IMR-90 (cell line): ENCODE measurements at regions not wholly inside any gene's neighbourhood (a gene's known extent, or its start where the extent isn't known, plus 50 kb on each side); places are given as distances from the start of the nearest gene placed in this dataset.

ENCODE experiments used
- ATAC-seq: fragments of 200-7000 bp; cut with Tn5 transposase; 2 replicates; pipeline ENCODE4 v1.9.1; 2020; ENCODE audit warnings: low read depth, mild to moderate bottlenecking, moderate library complexity
- BruUV-seq: library from RNA; stranded (reverse); fragments of 400-500 nt; replicated peaks from 2 replicates; lab custom pipeline; 2021; lab: Mats Ljungman, UMichigan
- CTCF ChIA-PET: fragments of 300-600 bp; formaldehyde crosslinking; extraction: SDS; loops from one replicate; lab custom pipeline; 2021; ENCODE audit warnings: antibody characterized with exemption; lab: Yijun Ruan, JAX
- POLR2A ChIA-PET: fragments of 300-600 bp; sonication (Branson Sonifier 250); formaldehyde crosslinking; loops from one replicate; lab custom pipeline; 2022; ENCODE audit warnings: antibody characterized with exemption; ENCODE audit not compliant: unreplicated experiment; lab: Charles Lee
- DNase-seq: peaks from one replicate; pipeline ENCODE4 v3.0.0; 2013
- H2AFZ ChIP-seq: replicated peaks from 2 replicates; pipeline ENCODE3; 2013; ENCODE audit warnings: low read length, mild to moderate bottlenecking; ENCODE audit not compliant: poor library complexity
- H2AK5ac ChIP-seq: 2 replicates; pipeline ENCODE4 v1.6.1; 2013; ENCODE audit warnings: low read depth, low read length, inconsistent platforms
- H2AK9ac ChIP-seq: replicated peaks from 2 replicates; pipeline ENCODE3; 2013; ENCODE audit warnings: mild to moderate bottlenecking, low read depth, low read length, moderate library complexity; ENCODE audit not compliant: poor library complexity
- H2BK120ac ChIP-seq: 2 replicates; pipeline ENCODE4 v1.6.1; 2013; ENCODE audit warnings: low read depth, low read length, inconsistent platforms
- H2BK15ac ChIP-seq: 3 replicates; pipeline ENCODE4 v1.6.1; 2013; ENCODE audit warnings: low read depth, low read length, inconsistent platforms
- H2BK20ac ChIP-seq: 2 replicates; pipeline ENCODE4 v1.6.1; 2013; ENCODE audit warnings: low read depth, mild to moderate bottlenecking, inconsistent platforms, low read length, moderate library complexity
- H2BK5ac ChIP-seq: 2 replicates; pipeline ENCODE4 v1.6.1; 2013; ENCODE audit warnings: mild to moderate bottlenecking, low read depth, low read length, inconsistent platforms; ENCODE audit not compliant: poor library complexity, severe bottlenecking
- H3K14ac ChIP-seq: replicated peaks from 2 replicates; pipeline ENCODE4 v1.6.1; 2013; ENCODE audit warnings: low read depth, low read length, inconsistent platforms
- H3K18ac ChIP-seq: 2 replicates; pipeline ENCODE4 v1.6.1; 2013; ENCODE audit warnings: low read depth, low read length, control low read depth
- H3K23ac ChIP-seq: 2 replicates; pipeline ENCODE4 v1.6.1; 2013; ENCODE audit warnings: low read depth, low read length, inconsistent platforms
- H3K27ac ChIP-seq: 2 replicates; pipeline ENCODE4 v1.5.1; 2013; ENCODE audit warnings: mild to moderate bottlenecking, control low read depth, low read length; ENCODE audit not compliant: insufficient read depth
- H3K27me3 ChIP-seq: 2 replicates; pipeline ENCODE4 v1.6.1; 2013; ENCODE audit warnings: low read length; ENCODE audit not compliant: control insufficient read depth, insufficient read depth
- H3K36me3 ChIP-seq: 2 replicates; pipeline ENCODE4 v1.6.1; 2013; ENCODE audit warnings: low read length, mixed read lengths; ENCODE audit not compliant: control insufficient read depth, insufficient read depth
- H3K4ac ChIP-seq: 2 replicates; pipeline ENCODE4 v1.6.1; 2013; ENCODE audit warnings: low read depth, low read length, inconsistent platforms
- H3K4me1 ChIP-seq: 2 replicates; pipeline ENCODE4 v1.6.1; 2013; ENCODE audit warnings: low read length, mixed read lengths; ENCODE audit not compliant: control insufficient read depth, insufficient read depth
- H3K4me2 ChIP-seq: 2 replicates; pipeline ENCODE4 v1.6.1; 2013; ENCODE audit warnings: low read depth, mild to moderate bottlenecking, control low read depth, low read length, moderate library complexity
- H3K4me3 ChIP-seq: 2 replicates; pipeline ENCODE4 v1.5.1; 2013; ENCODE audit warnings: low read depth, mild to moderate bottlenecking, control low read depth, low read length, moderate library complexity; ENCODE audit not compliant: insufficient read depth
- H3K56ac ChIP-seq: 2 replicates; pipeline ENCODE4 v1.6.1; 2013; ENCODE audit warnings: low read length, inconsistent platforms; ENCODE audit not compliant: insufficient read depth; ENCODE audit errors: extremely low read depth
- H3K79me1 ChIP-seq, 2 experiments: 2 replicates each; pipeline ENCODE4 v1.6.1; 2013; ENCODE audit warnings: low read length in 2 of 2, inconsistent platforms in 1 of 2, low read depth in 1 of 2
- H3K9ac ChIP-seq: 2 replicates; pipeline ENCODE4 v1.6.1; 2013; ENCODE audit warnings: low read depth, low read length, control low read depth
- H3K9me1 ChIP-seq: 2 replicates; pipeline ENCODE4 v1.6.1; 2013; ENCODE audit warnings: low read length, inconsistent platforms; ENCODE audit not compliant: insufficient read depth
- H3K9me3 ChIP-seq: 2 replicates; pipeline ENCODE4 v1.6.1; 2013; ENCODE audit warnings: low read length; ENCODE audit not compliant: control insufficient read depth, insufficient read depth
- H4K20me1 ChIP-seq: 2 replicates; pipeline ENCODE4 v1.6.1; 2013; ENCODE audit warnings: low read length, inconsistent platforms; ENCODE audit not compliant: insufficient read depth
- H4K5ac ChIP-seq: 2 replicates; pipeline ENCODE4 v1.6.1; 2013; ENCODE audit warnings: mild to moderate bottlenecking, low read depth, low read length, control low read depth
- H4K8ac ChIP-seq, 2 experiments: 2 replicates each; pipeline ENCODE4 v1.6.1; 2013; ENCODE audit warnings: low read depth in 2 of 2, low read length in 2 of 2, control low read depth in 1 of 2, inconsistent platforms in 1 of 2
- H4K91ac ChIP-seq: 2 replicates; pipeline ENCODE4 v1.6.1; 2013; ENCODE audit warnings: low read depth, low read length, inconsistent platforms; ENCODE audit not compliant: insufficient read depth
- BHLHE40 ChIP-seq: fragments of 150-350 bp; IDR thresholded peaks from 2 replicates; pipeline ENCODE4 v1.6.1; 2016; ENCODE audit warnings: mild to moderate bottlenecking, low read depth, low read length
- CEBPB ChIP-seq: IDR thresholded peaks from 2 replicates; pipeline ENCODE4 v1.6.1; 2012; ENCODE audit warnings: low read depth, low read length, improper control_type of control experiment
- FOS ChIP-seq: fragments of 150-350 bp; IDR thresholded peaks from 2 replicates; pipeline ENCODE4 v1.6.1; 2016; ENCODE audit warnings: low read depth, low read length
- NFE2L2 ChIP-seq: fragments of 150-350 bp; IDR thresholded peaks from 2 replicates; pipeline ENCODE4 v1.6.1; 2016; ENCODE audit warnings: low read depth, mild to moderate bottlenecking, low read length
- POLR2A ChIP-seq: IDR thresholded peaks from 2 replicates; pipeline ENCODE4 v1.6.1; 2012; ENCODE audit warnings: mild to moderate bottlenecking, low read depth, low read length
- RAD21 ChIP-seq: IDR thresholded peaks from 2 replicates; pipeline ENCODE4 v1.6.1; 2012; ENCODE audit warnings: low read length, improper control_type of control experiment
- RFX5 ChIP-seq: IDR thresholded peaks from 2 replicates; pipeline ENCODE4 v1.8.0; 2012; ENCODE audit warnings: low read depth, mild to moderate bottlenecking, low read length, moderate library complexity
- SMC3 ChIP-seq: fragments of 150-350 bp; IDR thresholded peaks from 2 replicates; pipeline ENCODE4 v1.6.1; 2016; ENCODE audit warnings: low read depth, mild to moderate bottlenecking, antibody characterized with exemption, low read length, moderate library complexity
- WGBS, 2 experiments: methylation state at CpG; one replicate each; pipeline versions ENCODE4 v1.1.5 to v1.1.7; 2013; ENCODE audit warnings: missing lambda C conversion rate in 2 of 2; ENCODE audit not compliant: insufficient read length in 1 of 2; ENCODE audit errors: extremely low coverage in 2 of 2; 5-methylcytosine and 5-hydroxymethylcytosine counted together
- dilution Hi-C: fragments of 300-500 bp; cut with HindIII; formaldehyde crosslinking; loops from one replicate; pipeline ENCODE4 v1.14.3; 2018; ENCODE audit warnings: low sequenced_read_pairs; ENCODE audit not compliant: unreplicated experiment
- in situ Hi-C: fragments of 300-500 bp; cut with MboI; formaldehyde crosslinking; loops from 3 replicates; pipeline ENCODE4 v1.14.3; 2019; ENCODE audit warnings: low sequenced_read_pairs, inconsistent platforms, mixed read lengths
- intact Hi-C: fragments of 100-400 bp; cut with micrococcal nuclease; formaldehyde crosslinking; loops from 2 replicates; pipeline ENCODE4 v1.10.0; 2022

DNA sequence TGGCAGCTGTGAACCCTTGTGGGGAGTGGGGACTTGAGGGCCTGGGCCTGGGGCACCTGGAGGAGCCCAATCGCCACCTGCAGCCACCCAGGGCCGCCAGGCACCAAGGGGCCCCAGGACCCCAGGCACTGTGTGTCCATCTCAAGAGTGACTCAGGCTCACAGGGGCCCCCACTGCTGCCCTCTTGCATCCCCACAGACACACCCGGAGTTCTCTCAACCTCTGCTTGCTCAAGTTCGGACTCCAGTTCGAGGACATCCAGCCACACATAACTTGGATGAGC lies 51.9 kb downstream of the MRPL36 start:
- no peaks in the 10 kb centered on the region for H3K9me1 ChIP-seq
- H3K56ac ChIP-seq = no peak overlapping the region
- H2AK5ac ChIP-seq = no peak overlapping the region
- no peak overlapping the region for H2BK20ac ChIP-seq
- no peak overlapping the region for H4K91ac ChIP-seq
- ChIA-PET POLR2A (no interaction called here), CTCF (no interaction called here)
- ATAC-seq = no peak
- H2BK5ac ChIP-seq = no peak overlapping the region
- no peak overlapping the region for H4K8ac ChIP-seq
- H2AFZ ChIP-seq = no peak overlapping the region
- no peaks in the 10 kb centered on the region for H3K4me1 ChIP-seq
- H3K4me3 ChIP-seq = no peak overlapping the region
- H3K23ac ChIP-seq = no peak overlapping the region
- intact Hi-C loops = no loop called here
- H2BK15ac ChIP-seq = no peak overlapping the region
- dilution Hi-C loops = no loop called here
- TF ChIP-seq BHLHE40 = no peak
- no peak for TF ChIP-seq RFX5
- no peak for TF ChIP-seq NFE2L2
- no peak for TF ChIP-seq FOS
- no peak for TF ChIP-seq RAD21
- TF ChIP-seq CEBPB = no peak
- TF ChIP-seq POLR2A = no peak
- TF ChIP-seq SMC3 = no peak
- in situ Hi-C loops = no loop called here
- no peak overlapping the region for H3K18ac ChIP-seq
- H3K9ac ChIP-seq = no peak overlapping the region
- peaks cover 9% of the 10 kb centered on the region; the same call in 1 of the 2 replicates for H3K27me3 ChIP-seq
- no peak overlapping the region for H3K27ac ChIP-seq
- no TSS peak for BruUV-seq
- H3K4me2 ChIP-seq = no peak overlapping the region
- no peaks in the 10 kb centered on the region for H3K36me3 ChIP-seq
- H2AK9ac ChIP-seq = no peak overlapping the region
- no peaks in the 10 kb centered on the region for H3K79me1 ChIP-seq
- no peak overlapping the region for H3K4ac ChIP-seq
- H3K14ac ChIP-seq = no peak overlapping the region
- no peaks in the 10 kb centered on the region; the same call in 1 of the 2 replicates for H4K20me1 ChIP-seq
- DNase-seq = no peak
- H4K5ac ChIP-seq = no peak overlapping the region
- H3K9me3 ChIP-seq = no peaks in the 10 kb centered on the region
- 76% methylated on average over 2 of the region's 5 CpGs; no CpG with 5 or more reads in 1 of the 2 experiments for WGBS, 2 experiments
- no peak overlapping the region for H2BK120ac ChIP-seq
